ENCODE measurements at regions not wholly inside any gene's neighbourhood (a gene's known extent, or its start where the extent isn't known, plus 50 kb on each side); places are given as distances from the start of the nearest gene placed in this dataset.

DNA sequence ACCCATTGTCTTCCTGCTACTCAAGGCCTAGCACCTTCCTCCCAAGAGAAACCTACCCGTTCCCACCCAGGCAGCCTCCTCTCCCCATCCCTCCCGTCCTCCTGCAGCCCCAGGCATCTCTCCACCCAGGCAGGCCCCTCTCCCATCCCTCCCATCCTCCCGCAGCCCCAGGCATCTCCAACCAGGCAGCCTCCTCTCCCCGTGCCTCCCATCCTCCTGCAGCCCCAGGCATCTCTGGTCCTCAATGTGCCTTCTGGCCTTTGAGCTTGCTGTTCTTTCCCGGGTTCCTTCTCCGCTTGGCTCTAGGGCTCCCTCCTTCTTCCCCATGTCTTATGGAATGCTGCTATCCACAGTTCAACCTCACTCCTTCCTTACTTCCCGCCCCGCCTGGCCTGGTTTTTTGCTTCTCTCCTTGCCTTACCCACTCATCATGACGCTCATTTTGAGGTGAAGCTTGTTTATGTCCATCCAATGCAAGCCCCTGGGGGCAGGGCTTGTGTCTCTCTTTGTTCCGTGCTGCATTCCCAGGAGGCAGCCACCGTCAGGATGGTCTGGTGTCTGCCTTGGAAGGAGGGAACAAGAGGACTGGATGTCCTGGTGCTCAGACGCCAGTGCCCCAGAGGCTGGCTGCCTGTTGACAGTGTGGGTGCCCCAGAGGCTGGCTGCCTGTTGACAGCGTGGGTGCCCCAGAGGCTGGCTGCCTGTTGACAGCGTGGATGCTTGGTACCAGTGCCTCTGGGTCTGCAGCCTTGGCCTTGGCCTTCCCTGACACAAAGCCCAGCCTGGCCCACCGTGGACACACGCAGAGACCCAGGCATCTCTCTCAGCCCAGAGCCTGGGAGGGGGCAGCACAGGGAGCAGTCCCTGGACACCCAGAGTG lies 815.7 kb downstream of the BRD1 start:
- no peak overlapping the region for H3K27ac ChIP-seq
- H3K4me1 ChIP-seq: no peaks in the 10 kb centered on the region
- H3K4me2 ChIP-seq: no peak overlapping the region
- peaks cover 0 to 4% (median 0%) of the 10 kb centered on the region in 11 experiments; a peak in 1 of 22 replicates for H4K20me1 ChIP-seq
- no peaks in the 10 kb centered on the region for H3K9me3 ChIP-seq (replicated peaks in 1 of 11)
- H3K9ac ChIP-seq: no peak overlapping the region
- no peak overlapping the region for H3K4me3 ChIP-seq
- TF ChIP-seq Cebpa-rat (IDR thresholded peaks at IDR 0.05): no peak
- H3K36me3 ChIP-seq: no peaks in the 10 kb centered on the region
- no peaks in the 10 kb centered on the region for H3K27me3 ChIP-seq

DNA sequence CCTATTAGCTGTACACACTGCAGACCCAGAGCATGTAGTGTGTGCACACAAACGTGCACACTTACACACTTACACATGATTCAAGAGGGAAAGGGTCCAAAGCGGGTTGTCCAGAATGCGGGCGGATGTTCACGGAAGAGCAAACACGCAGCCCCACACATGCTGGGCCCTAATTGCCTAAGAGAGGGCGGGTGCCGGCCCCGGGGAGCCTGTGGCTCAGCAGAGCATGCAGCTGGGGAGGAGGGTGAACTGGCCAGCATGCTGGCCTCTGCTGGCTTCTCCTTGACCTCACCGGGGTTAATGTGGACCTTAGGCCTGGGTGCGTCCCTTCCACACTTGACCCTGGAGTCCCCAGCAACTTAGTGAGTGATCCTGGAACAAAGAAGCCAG lies 816.3 kb downstream of the BRD1 start:
- Histone ChIP-seq H3K4me3 (no peak overlapping the region), H3K9ac (no peak overlapping the region), H3K27me3 (no peaks in the 10 kb centered on the region), H3K4me1 (no peaks in the 10 kb centered on the region), H3K4me2 (no peak overlapping the region), H3K36me3 (no peaks in the 10 kb centered on the region), H3K27ac (no peak overlapping the region), H3K9me3 (replicated peaks in 1 of 11) (no peaks in the 10 kb centered on the region), H4K20me1 (peaks cover 0 to 9% (median 0%) of the 10 kb centered on the region in 11 experiments; a peak in 1 of 22 replicates)
- TF ChIP-seq Cebpa-rat (IDR thresholded peaks at IDR 0.05): no peak

DNA sequence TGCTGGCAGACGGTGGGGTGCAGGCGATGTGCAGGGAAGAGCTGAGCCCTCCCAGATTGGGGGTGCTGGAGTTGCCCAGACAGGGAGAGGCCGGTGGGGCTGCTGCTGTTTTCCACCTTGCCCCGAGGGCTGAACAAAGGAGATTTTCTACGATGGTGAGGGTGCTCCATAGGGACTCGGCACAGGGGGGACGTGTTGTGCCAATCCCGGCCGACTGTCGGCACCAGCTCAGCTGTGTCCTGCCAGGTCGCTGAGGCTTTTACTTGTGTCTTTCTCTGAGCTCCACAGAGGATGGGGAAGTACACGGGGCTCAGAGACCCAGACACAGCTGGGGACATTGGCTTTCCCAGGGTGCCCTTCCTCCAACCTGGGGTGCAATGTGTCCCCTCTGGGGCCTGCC lies 816.8 kb downstream of the BRD1 start:
- Histone ChIP-seq H3K4me3 (no peak overlapping the region), H3K9ac (no peak overlapping the region), H3K4me2 (no peak overlapping the region), H3K27ac (no peak overlapping the region), H3K4me1 (no peaks in the 10 kb centered on the region), H4K20me1 (peaks cover 0 to 9% (median 0%) of the 10 kb centered on the region in 11 experiments; a peak in 1 of 22 replicates), H3K36me3 (no peaks in the 10 kb centered on the region), H3K27me3 (no peaks in the 10 kb centered on the region), H3K9me3 (replicated peaks in 1 of 11) (no peaks in the 10 kb centered on the region)
- TF ChIP-seq Cebpa-rat (IDR thresholded peaks at IDR 0.05): no peak

DNA sequence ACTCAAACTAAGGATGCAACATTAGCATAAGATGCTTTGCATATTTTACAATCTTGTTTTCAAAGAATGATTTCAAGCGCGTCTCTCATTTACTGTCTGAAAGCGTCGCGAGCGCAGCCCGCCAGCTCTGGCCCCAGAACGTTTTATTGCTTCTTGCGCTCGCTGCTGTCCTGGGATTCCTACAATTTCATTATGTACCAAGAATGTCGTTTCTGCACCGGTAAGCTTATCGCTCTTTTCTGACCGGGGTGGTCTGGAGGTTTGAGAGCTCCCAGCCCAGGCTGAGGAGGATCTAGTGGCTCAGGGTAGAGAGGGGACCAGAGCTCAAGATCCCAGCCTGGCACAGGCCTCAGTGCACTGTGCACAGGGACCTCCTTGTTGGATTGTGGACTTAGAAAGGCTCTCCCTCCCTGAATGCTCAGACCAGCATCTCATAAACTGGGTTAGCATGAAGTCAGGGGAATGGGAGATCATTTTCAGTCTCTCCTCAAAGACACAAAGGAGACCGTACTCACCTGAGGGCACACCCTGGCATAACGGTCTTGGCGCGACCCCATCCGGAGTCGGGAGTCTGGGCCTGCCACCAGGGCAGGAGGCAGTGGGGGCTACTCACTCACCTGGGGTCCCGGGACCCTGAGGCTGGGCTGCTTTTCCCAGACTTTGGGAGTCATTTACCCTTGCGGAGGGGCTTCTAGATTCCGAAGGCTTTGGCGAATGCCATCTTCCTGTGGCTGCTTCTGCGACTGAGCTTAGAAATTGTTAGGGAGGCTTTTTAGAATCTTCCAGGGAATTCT lies 817.4 kb downstream of the BRD1 start:
- Histone ChIP-seq H3K9me3 (replicated peaks in 1 of 11) (no peaks in the 10 kb centered on the region), H3K4me2 (no peak overlapping the region), H4K20me1 (peaks cover 0 to 9% (median 0%) of the 10 kb centered on the region in 11 experiments; a peak in 1 of 22 replicates), H3K4me1 (no peaks in the 10 kb centered on the region), H3K27ac (no peak overlapping the region), H3K36me3 (no peaks in the 10 kb centered on the region), H3K27me3 (no peaks in the 10 kb centered on the region), H3K9ac (no peak overlapping the region), H3K4me3 (no peak overlapping the region)
- no peak for TF ChIP-seq Cebpa-rat (IDR thresholded peaks at IDR 0.05)

DNA sequence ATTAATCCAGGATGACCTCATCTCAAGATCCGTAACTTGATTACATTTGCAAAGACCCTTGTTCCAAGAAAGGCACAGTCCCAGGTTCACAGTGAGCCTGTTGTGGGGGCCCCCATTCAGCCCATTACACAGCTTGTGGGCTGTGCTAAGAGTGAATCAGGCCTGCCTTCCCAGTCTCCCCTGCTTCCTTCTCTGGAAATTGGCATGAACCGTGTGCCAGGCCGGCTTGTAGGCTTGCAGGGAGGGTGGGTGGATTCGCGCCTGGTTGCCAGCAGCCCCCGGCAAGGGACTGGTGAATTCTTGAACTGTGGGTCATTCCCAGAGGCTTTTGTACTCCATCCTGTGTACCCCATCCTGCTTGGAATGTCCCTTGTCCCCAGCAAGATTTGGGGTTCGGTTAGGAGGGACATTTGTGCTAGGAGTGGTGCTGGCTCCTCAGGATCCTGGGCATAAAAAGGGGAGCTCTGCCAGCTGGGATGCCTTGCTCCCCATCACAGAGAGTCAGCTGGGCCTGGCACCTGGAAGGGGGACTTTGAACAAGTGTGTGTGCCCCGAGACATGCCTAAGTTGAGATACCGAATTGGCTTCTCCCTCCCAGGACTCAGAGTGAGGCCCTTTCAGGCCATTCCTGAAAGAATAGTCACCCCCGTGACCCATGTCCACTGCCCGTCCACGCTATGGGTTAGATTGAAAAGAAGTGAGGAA lies 818.2 kb downstream of the BRD1 start:
- no peak for TF ChIP-seq Cebpa-rat (IDR thresholded peaks at IDR 0.05)
- Histone ChIP-seq H3K36me3 (no peaks in the 10 kb centered on the region), H4K20me1 (peaks cover 0 to 9% (median 0%) of the 10 kb centered on the region in 11 experiments; a peak in 1 of 22 replicates), H3K9ac (no peak overlapping the region), H3K27me3 (no peaks in the 10 kb centered on the region), H3K4me3 (no peak overlapping the region), H3K27ac (no peak overlapping the region), H3K4me1 (no peaks in the 10 kb centered on the region), H3K4me2 (no peak overlapping the region), H3K9me3 (replicated peaks in 1 of 11) (peaks cover 0 to 1% (median 0%) of the 10 kb centered on the region in 11 experiments; a peak in 3 of 22 replicates)

DNA sequence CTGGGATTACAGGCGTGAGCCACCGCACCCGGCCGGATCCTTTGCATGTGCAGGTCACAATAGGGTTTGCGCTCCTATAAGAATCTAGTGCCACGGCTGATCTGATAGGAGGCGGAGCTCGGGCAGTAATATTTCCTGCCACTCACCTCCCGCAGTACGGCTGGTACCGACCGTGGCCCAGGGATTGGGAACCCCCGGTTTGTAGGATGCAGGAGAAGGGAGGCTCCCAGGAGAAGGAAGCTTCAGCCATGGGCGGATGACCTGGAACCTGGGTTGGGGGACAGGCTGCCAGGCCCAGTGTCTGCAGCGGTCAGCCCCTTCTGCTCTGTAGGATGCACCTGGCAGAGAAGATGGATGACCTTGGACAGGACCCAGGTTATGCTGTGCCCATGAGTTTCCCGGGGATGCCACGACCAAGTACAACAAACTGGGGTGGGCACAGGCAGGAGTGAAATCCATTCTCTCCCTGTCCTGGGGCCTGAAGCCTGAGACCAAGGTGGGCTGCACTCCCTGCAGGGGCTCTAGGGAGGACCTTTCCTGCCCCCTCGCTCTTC lies 818.9 kb downstream of the BRD1 start:
- no peaks in the 10 kb centered on the region for H3K36me3 ChIP-seq
- no peak overlapping the region for H3K4me2 ChIP-seq
- H3K27ac ChIP-seq: no peak overlapping the region
- H4K20me1 ChIP-seq: peaks cover 0 to 9% (median 0%) of the 10 kb centered on the region in 11 experiments; a peak in 2 of 22 replicates
- no peaks in the 10 kb centered on the region for H3K27me3 ChIP-seq
- no peak overlapping the region for H3K9ac ChIP-seq
- H3K4me3 ChIP-seq: no peak overlapping the region
- H3K4me1 ChIP-seq: no peaks in the 10 kb centered on the region
- peaks cover 0 to 9% (median 1%) of the 10 kb centered on the region in 11 experiments; a peak in 8 of 22 replicates for H3K9me3 ChIP-seq (replicated peaks in 1 of 11)
- TF ChIP-seq Cebpa-rat (IDR thresholded peaks at IDR 0.05): no peak

DNA sequence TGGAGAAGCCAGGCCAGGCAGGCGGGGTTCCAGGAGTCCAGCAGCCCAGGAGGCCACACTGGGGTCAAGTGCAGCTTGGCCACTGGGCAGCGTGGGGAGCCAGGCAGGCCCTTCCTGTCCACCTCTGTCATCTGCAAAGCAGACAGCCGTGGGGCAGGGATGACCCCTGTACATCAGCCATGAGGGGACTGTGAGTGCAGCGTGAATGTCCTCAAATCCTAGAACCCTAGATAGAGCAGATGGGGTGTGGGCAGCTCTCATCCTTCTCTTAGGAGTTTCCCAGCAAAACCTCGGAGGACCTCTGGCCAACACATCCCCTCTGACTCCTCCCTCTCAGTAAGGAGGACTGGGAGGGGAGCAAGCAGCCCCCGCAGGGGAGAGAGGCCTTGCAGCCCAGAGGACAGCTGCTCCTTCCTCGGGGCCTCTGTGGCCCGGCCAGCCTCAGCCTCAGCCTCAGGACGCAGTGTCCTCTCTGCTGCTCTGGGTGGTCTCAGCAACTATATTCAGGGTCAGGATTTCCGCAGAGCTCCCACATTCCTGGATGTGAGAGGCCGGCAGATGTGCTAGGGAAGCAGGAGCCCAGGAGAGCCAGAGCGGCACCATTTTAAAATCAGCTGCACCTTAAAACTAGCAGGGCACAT lies 820.5 kb downstream of the BRD1 start:
- no peak overlapping the region for H3K9ac ChIP-seq
- H3K4me3 ChIP-seq: no peak overlapping the region
- no peaks in the 10 kb centered on the region for H3K36me3 ChIP-seq
- H3K4me2 ChIP-seq: no peak overlapping the region
- peaks cover 0 to 9% (median 0%) of the 10 kb centered on the region in 11 experiments; a peak in 2 of 22 replicates for H4K20me1 ChIP-seq
- peaks cover 0 to 5% (median 0%) of the 10 kb centered on the region in 11 experiments; a peak in 1 of 22 replicates for H3K27me3 ChIP-seq
- TF ChIP-seq Cebpa-rat (IDR thresholded peaks at IDR 0.05): no peak; a peak in 1 of 22 replicates
- peaks cover 8 to 25% (median 15%) of the 10 kb centered on the region in 11 experiments; a peak in 21 of 22 replicates for H3K9me3 ChIP-seq (replicated peaks in 1 of 11)
- no peaks in the 10 kb centered on the region for H3K4me1 ChIP-seq
- no peak overlapping the region for H3K27ac ChIP-seq
